Upper lobe of left lung (tissue), 6 donors: ENCODE measurements at regions not wholly inside any gene's neighbourhood (a gene's known extent, or its start where the extent isn't known, plus 50 kb on each side); places are given as distances from the start of the nearest gene placed in this dataset.

Experiments used
- ATAC-seq, 2 donors: fragments of 200-7000 bp; cut with Tn5 transposase; one replicate each; pipeline ENCODE4 v1.9.1; 2022; ENCODE audit warnings: mild to moderate bottlenecking in 2 of 2, moderate library complexity in 2 of 2; ENCODE audit not compliant: low FRiP score in 2 of 2
- DNase-seq, 2 donors: peaks; one replicate each; pipeline ENCODE4 v3.0.0-alpha.2; 2019 to 2020
- H3K27ac ChIP-seq, 4 donors: fragments of 200-600 bp; sonication (generic); one replicate each; pipeline ENCODE4 v1.5.1; 2016 to 2019
- H3K27me3 ChIP-seq, 4 donors: fragments of 200-600 bp; sonication (generic); one replicate each; pipeline ENCODE4 v1.5.1; 2017 to 2019
- H3K36me3 ChIP-seq, 4 donors: fragments of 200-600 bp; sonication (generic); one replicate each; pipeline ENCODE4 v1.5.1; 2016 to 2019
- H3K4me1 ChIP-seq, 4 donors: fragments of 200-600 bp; sonication (generic); one replicate each; pipeline ENCODE4 v1.5.1; 2018 to 2019
- H3K4me3 ChIP-seq, 4 donors: fragments of 200-600 bp; sonication (generic); one replicate each; pipeline ENCODE4 v1.5.1; 2017 to 2019; ENCODE audit warnings: mild to moderate bottlenecking in 2 of 4, moderate library complexity in 1 of 4
- H3K9me3 ChIP-seq, 4 donors: fragments of 200-600 bp; sonication (generic); one replicate each; pipeline ENCODE4 v1.5.1; 2018 to 2019
- CTCF ChIP-seq, 6 experiments: fragments of 450-650 bp in 4 of 6; fragments of 200-600 bp in 2 of 6; sonication (generic) in 2 of 6; IDR thresholded peaks; one replicate each; pipeline ENCODE4 v1.5.1; 2016 to 2019; ENCODE audit warnings: antibody characterized with exemption in 6 of 6
- EP300 ChIP-seq, 4 donors: sonication (generic); formaldehyde crosslinking; IDR thresholded peaks; one replicate each; pipeline ENCODE4 v1.5.1; 2017; ENCODE audit warnings: antibody characterized with exemption in 4 of 4, control low read depth in 2 of 4
- POLR2A ChIP-seq, 4 donors: fragments of 450-650 bp; IDR thresholded peaks; one replicate each; pipeline ENCODE4 v1.5.1; 2016 to 2017; ENCODE audit warnings: antibody characterized with exemption in 4 of 4, mild to moderate bottlenecking in 2 of 4
- POLR2AphosphoS5 ChIP-seq, 2 donors: sonication (generic); formaldehyde crosslinking; IDR thresholded peaks; one replicate each; pipeline ENCODE4 v1.5.1; 2017; ENCODE audit warnings: antibody characterized with exemption in 2 of 2
- WGBS, 2 donors: methylation state at CpG; one replicate each; pipeline ENCODE4 v1.1.5; 2017 to 2018; 5-methylcytosine and 5-hydroxymethylcytosine counted together
- donor health status: DM: no; HTN: no; CAD: no; lungs with moderate emphysema.
- donor health status: DM: no; HTN: yes; CAD: no; lungs with severe emphysema.

- Histone ChIP-seq H3K27me3 (no peaks in the 10 kb centered on the region), H3K4me3 (no peak overlapping the region), H3K9me3 (no peaks in the 10 kb centered on the region), H3K27ac (no peak overlapping the region), H3K36me3 (no peaks in the 10 kb centered on the region), H3K4me1 (no peaks in the 10 kb centered on the region)
- 60 to 65% methylated on average over 3 of the region's 3 CpGs for WGBS, 2 donors
- TF ChIP-seq EP300 (IDR thresholded peaks at IDR 0.05) (no peak), POLR2A (IDR thresholded peaks at IDR 0.05) (no peak), POLR2AphosphoS5 (IDR thresholded peaks at IDR 0.05) (no peak), CTCF (IDR thresholded peaks at IDR 0.05) (no peak)
- ATAC-seq (no peak), DNase-seq (no peak)
Measured at GRCh38 chr4:129863206-129863605, 767.3 kb downstream of the C4orf33 start.

- no peak overlapping the region for H3K4me3 ChIP-seq
- 74 to 78% methylated on average over 3 of the region's 3 CpGs for WGBS, 2 donors
- TF ChIP-seq CTCF (IDR thresholded peaks at IDR 0.05) (no peak), POLR2A (IDR thresholded peaks at IDR 0.05) (no peak), EP300 (IDR thresholded peaks at IDR 0.05) (no peak), POLR2AphosphoS5 (IDR thresholded peaks at IDR 0.05) (no peak)
- H3K4me1 ChIP-seq, result no peaks in the 10 kb centered on the region
- H3K36me3 ChIP-seq, result no peaks in the 10 kb centered on the region
- no peak overlapping the region for H3K27ac ChIP-seq
- ATAC-seq, result no peak
- no peaks in the 10 kb centered on the region for H3K9me3 ChIP-seq
- H3K27me3 ChIP-seq, result no peaks in the 10 kb centered on the region
- no peak for DNase-seq
Measured at GRCh38 chr4:129883996-129884395, 788.0 kb downstream of the C4orf33 start.

- no peaks in the 10 kb centered on the region for H3K36me3 ChIP-seq
- 74 to 77% methylated on average over 2 of the region's 2 CpGs for WGBS, 2 donors
- H3K4me3 ChIP-seq, result no peak overlapping the region
- no peaks in the 10 kb centered on the region for H3K9me3 ChIP-seq
- DNase-seq (no peak), ATAC-seq (no peak)
- TF ChIP-seq POLR2A (IDR thresholded peaks at IDR 0.05) (no peak), POLR2AphosphoS5 (IDR thresholded peaks at IDR 0.05) (no peak), CTCF (IDR thresholded peaks at IDR 0.05) (no peak), EP300 (IDR thresholded peaks at IDR 0.05) (no peak)
- H3K27me3 ChIP-seq, result no peaks in the 10 kb centered on the region
- no peak overlapping the region for H3K27ac ChIP-seq
- H3K4me1 ChIP-seq, result no peaks in the 10 kb centered on the region
Measured at GRCh38 chr4:129897111-129897510, 801.2 kb downstream of the C4orf33 start.

GRCh38 chr4:129899849-129900248, 803.9 kb downstream of the C4orf33 start:
- Histone ChIP-seq H3K27ac (no peak overlapping the region), H3K4me1 (no peaks in the 10 kb centered on the region), H3K4me3 (no peak overlapping the region), H3K27me3 (no peaks in the 10 kb centered on the region), H3K36me3 (no peaks in the 10 kb centered on the region), H3K9me3 (no peaks in the 10 kb centered on the region)
- WGBS, 2 donors, result 56 to 57% methylated on average over 3 of the region's 3 CpGs
- TF ChIP-seq POLR2AphosphoS5 (IDR thresholded peaks at IDR 0.05) (no peak), POLR2A (IDR thresholded peaks at IDR 0.05) (no peak), EP300 (IDR thresholded peaks at IDR 0.05) (no peak), CTCF (IDR thresholded peaks at IDR 0.05) (no peak)
- no peak for DNase-seq
- no peak for ATAC-seq

GRCh38 chr4:129900430-129900953, 804.5 kb downstream of the C4orf33 start:
- no peaks in the 10 kb centered on the region for H3K27me3 ChIP-seq
- no peaks in the 10 kb centered on the region for H3K36me3 ChIP-seq
- no peaks in the 10 kb centered on the region for H3K9me3 ChIP-seq
- H3K4me1 ChIP-seq, result no peaks in the 10 kb centered on the region
- no peak overlapping the region for H3K27ac ChIP-seq
- WGBS, 2 donors, result 67 to 74% methylated on average over 2 of the region's 2 CpGs
- DNase-seq (no peak), ATAC-seq (no peak)
- H3K4me3 ChIP-seq, result no peak overlapping the region
- TF ChIP-seq POLR2A (IDR thresholded peaks at IDR 0.05) (no peak), CTCF (IDR thresholded peaks at IDR 0.05) (no peak), EP300 (IDR thresholded peaks at IDR 0.05) (no peak), POLR2AphosphoS5 (IDR thresholded peaks at IDR 0.05) (no peak)
